RWPE1 (cell line): ENCODE measurements at regions not wholly inside any gene's neighbourhood (a gene's known extent, or its start where the extent isn't known, plus 50 kb on each side); places are given as distances from the start of the nearest gene placed in this dataset.
"Not testable (repeated sequence)": the region's sequence is repeated elsewhere in the genome, so short reads cannot be mapped to it uniquely, and the experiment has no call there.

Experiments
- CTCF ChIA-PET: fragments of 350-600 bp; sonication (Branson Sonifier 250); formaldehyde crosslinking; extraction: SDS; loops from one replicate; lab custom pipeline; 2021; lab: Yijun Ruan, JAX
- POLR2A ChIA-PET: fragments of 400-600 bp; formaldehyde crosslinking; extraction: SDS; loops from one replicate; lab custom pipeline; 2020; ENCODE audit warnings: antibody characterized with exemption; ENCODE audit not compliant: low non-redundant PET; lab: Yijun Ruan, JAX
- DNase-seq: peaks from one replicate; pipeline ENCODE4 v3.0.0; 2012; ENCODE audit warnings: low spot score
- H3K27ac ChIP-seq: fragments of 450-650 bp; 2 replicates; pipeline ENCODE4 v1.5.1; 2017
- CTCF ChIP-seq: fragments of 450-650 bp; conservative IDR thresholded peaks from 2 replicates; pipeline ENCODE4 v1.5.1; 2017; ENCODE audit warnings: low read depth, mild to moderate bottlenecking

GRCh38 chr4:29375716-29376115, 1344.5 kb upstream of the PCDH7 start:
- DNase-seq = no peak
- H3K27ac ChIP-seq = no peak overlapping the region
- ChIA-PET POLR2A (no interaction called here), CTCF (no interaction called here)
- no peak for TF ChIP-seq CTCF

GRCh38 chr4:29378237-29378636, 1341.9 kb upstream of the PCDH7 start:
- POLR2A ChIA-PET, H3K27ac ChIP-seq, CTCF ChIA-PET, DNase-seq: not testable (repeated sequence)

DNA sequence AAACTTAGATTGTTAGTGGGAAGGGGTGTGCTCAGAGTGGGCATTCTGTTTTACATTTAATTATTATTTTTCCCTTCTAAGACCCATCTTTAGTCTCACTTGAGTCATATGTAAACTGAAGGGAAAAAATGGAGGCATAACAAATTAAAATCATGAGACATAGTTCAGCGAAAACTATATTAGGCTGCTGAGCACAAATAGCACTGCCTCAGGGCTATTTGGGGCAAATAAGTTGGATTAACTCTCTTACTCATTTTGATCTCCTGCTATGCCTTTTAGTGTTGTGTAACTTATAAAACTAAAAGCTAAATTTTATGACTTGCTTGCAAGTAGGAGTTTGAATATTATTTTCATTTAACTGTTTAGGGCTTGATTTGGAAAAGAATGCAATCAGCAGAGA, 1329.2 kb upstream of the PCDH7 start:
- no peak for DNase-seq
- no peak overlapping the region for H3K27ac ChIP-seq
- ChIA-PET CTCF (no interaction called here), POLR2A (no interaction called here)
- TF ChIP-seq CTCF = no peak

GRCh38 chr4:29405116-29405515, 1315.1 kb upstream of the PCDH7 start:
- CTCF ChIA-PET = no interaction called here
- TF ChIP-seq CTCF = no peak
- H3K27ac ChIP-seq = no peak overlapping the region
- POLR2A ChIA-PET = no interaction called here
- DNase-seq = no peak

- no peak for DNase-seq
- ChIA-PET CTCF (no interaction called here), POLR2A (no interaction called here)
- TF ChIP-seq CTCF = no peak
- no peak overlapping the region for H3K27ac ChIP-seq
These were observed 1304.4 kb upstream of the PCDH7 start for GRCh38 chr4:29415771-29416170.

DNA sequence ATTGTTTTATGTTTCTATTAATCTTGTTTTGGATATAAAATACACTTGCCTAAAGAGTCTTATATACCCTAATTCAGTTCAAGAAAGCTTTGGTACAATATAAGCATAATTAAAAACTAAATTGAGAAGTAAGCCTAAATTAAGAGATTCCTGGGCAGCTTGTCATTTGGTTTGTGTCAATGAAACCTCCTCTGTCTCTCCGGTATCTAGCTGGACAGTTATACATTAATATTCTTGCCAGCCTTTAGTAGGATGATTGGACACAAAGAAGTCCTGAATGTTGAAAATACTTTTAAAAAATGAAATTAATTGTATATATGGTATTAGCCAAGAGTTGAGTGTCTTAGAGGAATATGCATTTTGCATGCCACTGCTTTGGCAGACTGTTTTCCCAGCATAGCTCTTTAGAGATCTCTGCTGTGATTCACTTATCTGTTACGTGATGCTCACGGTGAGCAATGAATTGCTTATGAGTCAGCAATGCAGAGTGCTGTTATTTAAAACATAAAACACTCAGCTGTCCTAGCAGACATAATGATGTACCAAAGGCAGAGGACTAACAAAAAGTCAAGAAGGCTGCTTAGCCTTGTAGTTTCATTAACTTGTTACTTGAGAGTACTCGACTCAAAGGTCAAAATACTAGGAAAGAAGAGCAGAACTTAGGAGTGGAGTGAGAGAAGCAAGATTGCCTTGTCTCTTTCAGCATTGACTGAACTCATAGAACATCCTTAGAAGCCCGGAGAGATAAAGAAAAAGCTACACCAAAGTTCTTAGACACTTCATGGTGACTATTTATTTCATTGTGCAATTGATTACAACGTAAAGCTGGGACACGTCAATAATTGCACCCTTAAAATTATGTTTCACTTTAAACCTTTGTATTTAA, 1296.1 kb upstream of the PCDH7 start:
- ChIA-PET CTCF (interaction anchor here (0.6 kb wide), 1 partner anchor 352 kb away, joined by 4 read pairs; no protein-coding TSS in a partner anchor), POLR2A (no interaction called here)
- TF ChIP-seq CTCF = no peak
- peak; percentile 44 for DNase-seq
- no peak overlapping the region for H3K27ac ChIP-seq

- CTCF ChIA-PET = no interaction called here
These were observed 1266.8 kb upstream of the PCDH7 start for GRCh38 chr4:29453303-29453820.

More at GRCh38 chr4:29453303-29453820, 1266.8 kb upstream of the PCDH7 start:
- no peak for TF ChIP-seq CTCF
- POLR2A ChIA-PET = no interaction called here
- DNase-seq = no peak
- H3K27ac ChIP-seq = no peak overlapping the region
